HG02571 (cell line): ENCODE measurements at regions not wholly inside any gene's neighbourhood (a gene's known extent, or its start where the extent isn't known, plus 50 kb on each side); places are given as distances from the start of the nearest gene placed in this dataset.
"Not testable (repeated sequence)": the region's sequence is repeated elsewhere in the genome, so short reads cannot be mapped to it uniquely, and the experiment has no call there.

Experiments used
- ATAC-seq: cut with Tn5 transposase; IDR thresholded peaks from one replicate; pipeline ENCODE4 v1.9.1; 2021; ENCODE audit warnings: mild to moderate bottlenecking, moderate library complexity; ENCODE audit not compliant: unreplicated experiment

GRCh38 chr2:89795530-89795929, 1104.1 kb downstream of the RPIA start:
- not testable (repeated sequence) for ATAC-seq

DNA sequence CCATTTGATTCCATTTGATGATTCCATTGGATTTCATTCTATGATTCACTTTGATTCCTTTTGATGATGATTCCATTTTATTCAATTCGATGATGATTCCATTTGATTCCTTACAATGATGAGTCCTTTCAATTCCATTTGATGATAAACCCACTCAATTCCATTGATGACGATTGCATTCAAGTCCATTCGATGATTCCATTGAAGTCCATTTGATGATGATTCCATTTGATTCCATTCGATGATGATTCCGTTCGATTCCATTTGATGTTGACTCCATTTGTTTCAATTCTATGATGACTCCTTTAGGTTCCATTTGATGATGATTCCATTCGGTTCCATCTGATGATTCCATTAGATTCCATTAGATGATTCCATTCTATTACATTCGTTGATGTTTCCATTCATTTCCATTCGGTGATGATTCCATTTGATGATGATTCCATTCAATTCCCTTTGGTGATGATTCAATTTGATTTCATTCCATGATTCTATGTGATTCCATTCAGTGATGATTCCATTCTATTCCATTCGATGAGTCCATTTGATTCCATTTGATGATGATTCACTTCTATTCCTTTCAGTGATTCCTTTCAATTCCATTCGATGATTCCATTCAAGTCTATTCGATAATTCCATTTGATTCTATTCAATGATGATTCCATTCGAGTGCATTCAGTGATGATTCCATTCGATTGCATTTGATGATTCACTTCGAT, 1106.0 kb downstream of the RPIA start:
- ATAC-seq = no peak

GRCh38 chr2:89801207-89801606, 1109.7 kb downstream of the RPIA start:
- not testable (repeated sequence) for ATAC-seq

- ATAC-seq = not testable (repeated sequence)
These were observed 1114.9 kb downstream of the RPIA start for GRCh38 chr2:89806363-89806762.

GRCh38 chr2:89811295-89811694, 1119.8 kb downstream of the RPIA start:
- no peak for ATAC-seq

DNA sequence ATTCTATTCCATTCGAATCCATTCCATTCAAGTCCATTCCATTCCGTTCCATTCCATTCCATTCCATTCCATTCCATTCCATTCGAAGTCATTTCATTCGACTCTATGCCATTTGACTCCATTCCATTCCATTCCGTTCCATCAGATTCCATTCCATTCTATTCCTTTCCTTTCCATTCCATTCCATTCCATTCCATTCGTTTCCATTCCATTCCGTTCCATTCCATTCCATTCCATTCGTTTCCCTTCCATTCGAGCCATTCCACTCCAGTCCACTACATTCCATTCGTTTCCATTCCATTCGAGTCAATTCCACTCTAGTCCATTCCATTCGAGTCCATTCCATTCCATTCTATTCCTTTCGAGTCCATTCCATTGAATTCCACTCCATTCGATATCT, 1120.4 kb downstream of the RPIA start:
- ATAC-seq = not testable (repeated sequence)

DNA sequence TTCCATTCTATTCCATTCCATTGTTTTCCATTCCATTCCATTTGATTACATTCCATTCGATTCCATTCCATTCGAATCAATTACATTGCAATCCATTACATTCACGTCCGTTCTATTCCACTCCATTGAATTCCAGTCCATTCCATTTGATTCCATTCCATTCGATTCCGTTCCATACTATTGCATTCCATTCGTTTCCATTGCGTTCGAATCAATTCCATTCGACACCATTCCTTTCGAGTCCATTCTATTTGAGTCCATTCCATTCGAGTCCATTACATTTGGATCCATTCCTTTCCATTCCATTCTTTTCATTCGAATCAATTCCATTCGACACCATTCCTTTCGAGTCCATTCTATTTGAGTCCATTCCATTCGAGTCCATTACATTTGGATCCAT, 1122.9 kb downstream of the RPIA start:
- ATAC-seq = not testable (repeated sequence)

GRCh38 chr2:89818873-89819272, 1127.4 kb downstream of the RPIA start:
- no peak for ATAC-seq

DNA sequence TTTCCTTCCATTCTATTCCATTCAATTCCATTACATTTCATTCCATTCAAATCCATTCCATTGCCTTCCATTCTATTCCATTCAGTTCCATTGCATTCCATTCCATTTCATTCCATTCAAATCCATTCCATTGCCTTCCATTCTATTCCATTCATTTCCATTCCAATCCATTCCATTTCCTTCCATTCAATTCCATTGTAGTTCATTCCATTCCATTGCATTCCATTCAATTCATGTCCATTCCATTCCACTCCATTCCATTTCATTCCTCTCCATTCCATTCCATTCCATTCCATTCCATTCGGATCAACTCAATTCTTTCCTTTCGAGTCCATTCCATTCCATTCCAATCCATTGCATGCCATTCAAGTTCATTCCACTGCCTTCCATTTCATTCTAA, 1128.3 kb downstream of the RPIA start:
- no peak for ATAC-seq

- no peak for ATAC-seq
These were observed 1128.8 kb downstream of the RPIA start for GRCh38 chr2:89820248-89820647.

DNA sequence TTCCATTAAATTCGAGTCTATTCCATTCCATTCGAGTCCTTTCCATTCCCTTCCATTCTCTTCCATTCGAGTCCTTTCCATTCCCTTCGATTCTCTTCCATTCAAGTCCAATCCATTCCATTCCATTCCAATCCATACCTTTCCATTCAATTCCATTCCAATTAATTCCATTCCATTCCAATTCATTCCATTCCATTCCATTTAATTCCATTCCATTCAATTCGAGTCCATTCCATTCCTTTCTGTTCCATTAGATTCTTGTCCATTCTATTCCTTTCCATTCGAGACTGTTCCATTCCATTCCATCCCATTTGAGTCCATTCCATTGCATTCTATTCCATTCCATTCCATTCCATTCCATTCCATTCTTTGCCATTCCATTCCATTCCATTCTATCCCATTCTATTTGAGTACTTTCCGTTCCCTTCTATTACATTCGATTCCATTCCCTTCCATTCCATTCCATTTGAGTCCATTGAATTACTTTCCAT, 1130.0 kb downstream of the RPIA start:
- ATAC-seq = no peak

DNA sequence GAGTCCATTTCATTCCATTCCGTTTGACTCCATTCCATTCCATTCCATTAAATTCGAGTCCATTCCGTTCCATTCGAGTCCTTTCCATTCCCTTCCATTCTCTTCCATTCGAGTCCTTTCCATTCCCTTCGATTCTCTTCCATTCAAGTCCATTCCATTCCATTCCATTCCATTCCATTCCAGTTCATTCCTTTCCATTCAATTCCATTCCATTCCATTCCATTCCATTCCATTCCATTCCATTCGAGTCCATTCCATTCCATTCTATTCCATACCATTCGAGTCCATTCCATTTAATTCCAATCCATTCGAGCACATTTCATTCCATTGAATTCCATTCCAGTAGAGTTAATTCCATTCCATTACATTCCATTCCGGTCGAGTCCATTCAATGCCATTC, 1130.9 kb downstream of the RPIA start:
- ATAC-seq = not testable (repeated sequence)

- no peak for ATAC-seq
These were observed 1132.1 kb downstream of the RPIA start for GRCh38 chr2:89823556-89823955.

GRCh38 chr2:89825034-89825433, 1133.6 kb downstream of the RPIA start:
- ATAC-seq = no peak

DNA sequence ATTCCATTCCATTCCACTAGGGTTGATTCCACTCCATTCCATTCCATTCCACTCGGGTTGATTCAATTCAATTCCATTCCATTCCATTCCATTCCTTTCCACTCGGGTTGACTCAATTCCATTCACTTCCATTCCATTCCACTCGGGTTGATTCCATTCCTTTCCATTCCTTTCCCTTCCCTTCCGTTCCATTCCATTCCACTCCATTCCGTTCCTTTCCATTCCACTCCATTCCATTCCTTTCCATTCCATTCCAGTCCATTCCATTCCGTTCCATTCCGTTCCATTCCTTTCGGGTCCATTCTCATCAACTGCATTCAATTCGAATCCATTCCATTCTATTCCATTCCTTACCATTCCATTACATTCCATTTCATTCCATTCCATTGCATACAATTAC, 1135.3 kb downstream of the RPIA start:
- not testable (repeated sequence) for ATAC-seq

GRCh38 chr2:89827829-89828228, 1136.4 kb downstream of the RPIA start:
- ATAC-seq = not testable (repeated sequence)

DNA sequence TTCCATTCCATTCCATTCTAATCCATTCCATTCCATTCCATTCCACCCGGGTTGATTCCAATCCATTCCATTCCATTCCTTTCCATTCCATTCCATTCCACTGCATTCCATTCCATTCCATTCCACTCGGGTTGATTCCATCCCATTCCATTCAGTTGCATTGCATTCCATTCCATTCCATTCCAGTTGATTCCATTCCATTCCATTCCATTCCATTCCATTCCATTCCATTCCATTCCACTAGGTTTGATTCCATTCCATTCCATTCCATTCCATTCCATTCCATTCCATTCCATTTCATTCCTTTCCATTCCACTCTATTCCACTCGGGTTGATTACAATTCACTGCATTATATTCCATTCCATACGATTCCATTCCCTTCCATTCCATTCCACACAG, 1136.9 kb downstream of the RPIA start:
- not testable (repeated sequence) for ATAC-seq

DNA sequence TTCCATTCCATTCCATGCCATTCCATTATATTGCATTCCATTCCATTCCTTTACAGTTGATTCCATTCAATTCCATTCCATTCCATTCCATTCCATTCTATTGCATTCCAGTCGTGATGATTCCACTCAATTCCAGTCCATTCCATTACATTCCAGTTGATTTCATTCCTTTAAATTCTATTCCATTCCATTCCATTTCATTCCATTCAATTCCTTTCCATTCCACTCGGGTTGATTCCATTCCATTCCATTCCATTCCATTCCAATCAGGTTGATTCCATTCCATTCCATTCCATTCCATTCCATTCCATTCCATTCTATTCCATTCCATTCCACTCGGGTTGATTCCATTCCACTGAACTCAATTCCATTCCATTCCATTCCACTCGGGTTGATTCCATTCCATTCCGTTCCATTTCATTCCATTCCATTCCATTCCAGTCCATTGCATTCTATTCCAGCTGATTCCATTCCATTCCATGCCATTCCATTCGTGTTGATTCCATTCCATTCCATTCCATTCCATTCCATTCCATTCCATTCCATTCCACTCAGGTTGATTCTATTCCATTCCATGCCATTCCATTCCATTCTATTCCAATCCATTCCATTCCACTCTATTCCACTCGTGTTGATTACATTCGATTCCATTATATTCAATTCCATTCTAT, 1137.6 kb downstream of the RPIA start:
- ATAC-seq = not testable (repeated sequence)

DNA sequence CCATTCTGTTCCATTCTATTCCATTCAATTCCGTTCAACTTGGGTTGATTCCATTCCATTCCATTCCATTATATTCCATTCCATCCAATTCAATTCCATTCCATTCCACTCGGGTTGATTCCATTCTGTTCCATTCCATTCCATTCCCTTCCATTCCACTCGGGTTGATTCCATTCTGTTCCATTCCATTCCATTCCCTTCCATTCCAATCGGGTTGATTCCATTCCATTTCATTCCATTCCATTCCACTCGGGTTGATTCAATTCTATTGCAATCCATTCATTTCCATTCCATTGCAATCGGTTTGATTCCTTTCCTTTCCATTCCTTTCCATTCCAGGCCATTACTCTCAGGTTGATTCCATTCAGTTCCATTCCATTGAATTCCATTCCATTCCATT, 1138.4 kb downstream of the RPIA start:
- ATAC-seq = no peak

DNA sequence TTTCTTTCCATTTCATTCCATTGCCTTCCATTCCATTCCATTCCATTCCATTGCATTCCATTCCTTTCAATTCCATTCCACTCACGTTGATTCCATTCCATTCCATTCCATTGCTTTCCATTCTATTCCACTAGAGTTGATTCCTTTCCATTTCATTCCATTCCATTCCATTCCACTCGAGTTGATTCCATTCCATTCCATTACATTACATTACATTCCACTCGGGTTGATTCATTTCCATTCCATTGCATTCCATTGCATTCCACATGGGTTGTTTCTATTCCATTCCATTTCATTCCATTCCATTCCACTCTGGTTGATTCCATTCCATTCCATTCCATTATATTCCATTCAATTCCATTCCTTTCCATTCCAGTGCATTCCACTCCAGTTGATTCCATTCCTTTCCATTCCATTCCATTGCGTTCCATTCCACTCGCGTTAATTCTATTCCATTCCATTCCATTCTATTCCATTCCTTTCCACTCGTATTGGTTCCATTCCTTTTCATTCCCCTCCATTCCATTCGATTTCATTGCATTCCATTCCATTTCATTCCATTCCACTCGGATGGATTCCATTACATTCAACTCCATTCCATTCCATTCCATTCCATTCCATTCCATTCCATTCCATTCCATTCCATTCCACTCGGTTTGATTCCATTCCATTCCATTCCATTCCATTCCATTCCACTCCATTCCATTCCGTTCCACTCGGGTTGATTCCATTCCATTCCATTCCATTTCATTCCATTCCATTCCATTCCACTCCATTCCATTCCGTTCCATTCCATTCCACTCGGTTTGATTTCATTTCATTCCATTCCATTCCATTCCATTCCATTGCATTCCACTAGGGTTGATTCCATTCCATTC, 1139.1 kb downstream of the RPIA start:
- peak; percentile 37 for ATAC-seq
